ENCODE measurements at regions not wholly inside any gene's neighbourhood (a gene's known extent, or its start where the extent isn't known, plus 50 kb on each side); places are given as distances from the start of the nearest gene placed in this dataset.

DNA sequence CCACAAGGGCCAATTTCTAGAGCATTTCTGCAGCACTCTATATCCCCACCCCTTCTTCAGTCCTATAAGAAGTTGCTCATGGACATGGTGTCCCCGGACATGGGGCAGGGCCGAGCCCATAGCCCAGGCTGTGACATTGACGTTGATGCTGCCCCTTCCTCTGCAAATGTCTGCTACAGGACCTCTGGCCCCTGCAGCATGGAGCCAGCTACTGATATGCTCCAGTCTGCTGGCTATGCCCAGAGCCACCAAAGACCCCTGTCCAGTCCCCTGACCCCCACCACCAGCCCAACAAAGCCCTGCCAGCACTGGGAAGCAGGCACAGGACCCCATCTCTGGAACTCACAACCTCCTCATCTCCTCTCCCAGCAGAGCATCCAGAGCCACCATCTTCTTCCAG lies 120.1 kb upstream of the SMAD3 start:
- 5% methylated on average over 3 of the region's 3 CpGs for WGBS (ENCODE audit: insufficient coverage, low coverage, missing lambda C conversion rate)
- Histone ChIP-seq H3K79me2 (ENCODE audit: control insufficient read depth, insufficient read depth, low read length) (no peaks in the 10 kb centered on the region), H4K20me1 (replicated peaks; ENCODE audit: control insufficient read depth, insufficient read depth, low read length) (no peaks in the 10 kb centered on the region), H2AFZ (ENCODE audit: low read depth, low read length) (no peak overlapping the region), H3K4me3 (no peak overlapping the region), H3K4me1 (replicated peaks in 1 of 2; ENCODE audit: control insufficient read depth in 2 of 2, insufficient read depth in 2 of 2, low read length in 2 of 2) (peaks cover 0 to 13% of the 10 kb centered on the region in 2 experiments; a peak in 2 of 5 replicates), H3K36me3 (ENCODE audit: control insufficient read depth, insufficient read depth, low read length) (no peaks in the 10 kb centered on the region), H3K9me3 (replicated peaks; ENCODE audit: control insufficient read depth, insufficient read depth, low read depth, low read length) (no peaks in the 10 kb centered on the region), H3K9me1 (ENCODE audit: control insufficient read depth, insufficient read depth, low read length) (no peaks in the 10 kb centered on the region), H3K9ac (ENCODE audit: insufficient read depth in 1 of 2, low read depth in 2 of 2, low read length in 2 of 2) (no peak overlapping the region), H3K4me2 (ENCODE audit: insufficient read depth, low read length) (no peak overlapping the region), H3K27me3 (ENCODE audit: control insufficient read depth in 2 of 2, insufficient read depth in 2 of 2, low read length in 2 of 2) (peaks cover 0 to 20% of the 10 kb centered on the region in 2 experiments; a peak in 3 of 5 replicates), H3K27ac (ENCODE audit: extremely low read depth, low read depth, low read length) (no peak overlapping the region)
- no TSS peak for BruUV-seq (replicated peaks)
- CTCF ChIA-PET (ENCODE audit: low intra/inter-chr PET ratio) = interaction anchor here (2.9 kb wide), 1 partner anchor 357 kb away, joined by 50 read pairs; no protein-coding TSS in a partner anchor
- POLR2A ChIA-PET = no interaction called here
- in situ Hi-C loops (cut with MboI) (loop anchor here (5.0 to 10.0 kb wide), 2 partner anchors 357 to 480 kb away; no protein-coding TSS in a partner anchor), intact Hi-C loops (cut with micrococcal nuclease) (loop anchor here (5.0 kb wide), 1 partner anchor 887 kb away; no protein-coding TSS in a partner anchor)
- no peak for TF ChIP-seq SNIP1 (IDR thresholded peaks at IDR 0.05; ENCODE audit: low read depth)
- no peak for TF ChIP-seq ZKSCAN1 (IDR thresholded peaks at IDR 0.05; ENCODE audit: low read depth, low read length)
- no peak for TF ChIP-seq PHF8 (IDR thresholded peaks at IDR 0.05; ENCODE audit: borderline replicate concordance, low read length)
- TF ChIP-seq XRCC3 (IDR thresholded peaks at IDR 0.05) = no peak
- no peak for TF ChIP-seq SIX5 (IDR thresholded peaks at IDR 0.05; ENCODE audit: borderline replicate concordance in 1 of 2, insufficient read depth in 1 of 2, low read depth in 1 of 2, low read length in 2 of 2)
- TF ChIP-seq, protein P1, sequence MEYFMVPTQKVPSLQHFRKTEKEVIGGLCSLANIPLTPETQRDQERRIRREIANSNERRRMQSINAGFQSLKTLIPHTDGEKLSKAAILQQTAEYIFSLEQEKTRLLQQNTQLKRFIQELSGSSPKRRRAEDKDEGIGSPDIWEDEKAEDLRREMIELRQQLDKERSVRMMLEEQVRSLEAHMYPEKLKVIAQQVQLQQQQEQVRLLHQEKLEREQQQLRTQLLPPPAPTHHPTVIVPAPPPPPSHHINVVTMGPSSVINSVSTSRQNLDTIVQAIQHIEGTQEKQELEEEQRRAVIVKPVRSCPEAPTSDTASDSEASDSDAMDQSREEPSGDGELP (CRISPR knock-in tag; IDR thresholded peaks at IDR 0.05; ENCODE audit: borderline replicate concordance) = no peak
- no peak for TF ChIP-seq NCOA4 (IDR thresholded peaks at IDR 0.05; ENCODE audit: partially characterized antibody)
- no peak for TF ChIP-seq ZNF224 (CRISPR knock-in tag; IDR thresholded peaks at IDR 0.05)
- no peak for TF ChIP-seq L3MBTL2 (IDR thresholded peaks at IDR 0.05)
- TF ChIP-seq ZBTB8A (IDR thresholded peaks at IDR 0.05; ENCODE audit: partially characterized antibody) = no peak
- no peak for TF ChIP-seq MCM5 (IDR thresholded peaks at IDR 0.05; ENCODE audit: low read depth)
- no peak for TF ChIP-seq CHCHD3 (CRISPR knock-in tag; IDR thresholded peaks at IDR 0.05)
- TF ChIP-seq, protein P2, sequence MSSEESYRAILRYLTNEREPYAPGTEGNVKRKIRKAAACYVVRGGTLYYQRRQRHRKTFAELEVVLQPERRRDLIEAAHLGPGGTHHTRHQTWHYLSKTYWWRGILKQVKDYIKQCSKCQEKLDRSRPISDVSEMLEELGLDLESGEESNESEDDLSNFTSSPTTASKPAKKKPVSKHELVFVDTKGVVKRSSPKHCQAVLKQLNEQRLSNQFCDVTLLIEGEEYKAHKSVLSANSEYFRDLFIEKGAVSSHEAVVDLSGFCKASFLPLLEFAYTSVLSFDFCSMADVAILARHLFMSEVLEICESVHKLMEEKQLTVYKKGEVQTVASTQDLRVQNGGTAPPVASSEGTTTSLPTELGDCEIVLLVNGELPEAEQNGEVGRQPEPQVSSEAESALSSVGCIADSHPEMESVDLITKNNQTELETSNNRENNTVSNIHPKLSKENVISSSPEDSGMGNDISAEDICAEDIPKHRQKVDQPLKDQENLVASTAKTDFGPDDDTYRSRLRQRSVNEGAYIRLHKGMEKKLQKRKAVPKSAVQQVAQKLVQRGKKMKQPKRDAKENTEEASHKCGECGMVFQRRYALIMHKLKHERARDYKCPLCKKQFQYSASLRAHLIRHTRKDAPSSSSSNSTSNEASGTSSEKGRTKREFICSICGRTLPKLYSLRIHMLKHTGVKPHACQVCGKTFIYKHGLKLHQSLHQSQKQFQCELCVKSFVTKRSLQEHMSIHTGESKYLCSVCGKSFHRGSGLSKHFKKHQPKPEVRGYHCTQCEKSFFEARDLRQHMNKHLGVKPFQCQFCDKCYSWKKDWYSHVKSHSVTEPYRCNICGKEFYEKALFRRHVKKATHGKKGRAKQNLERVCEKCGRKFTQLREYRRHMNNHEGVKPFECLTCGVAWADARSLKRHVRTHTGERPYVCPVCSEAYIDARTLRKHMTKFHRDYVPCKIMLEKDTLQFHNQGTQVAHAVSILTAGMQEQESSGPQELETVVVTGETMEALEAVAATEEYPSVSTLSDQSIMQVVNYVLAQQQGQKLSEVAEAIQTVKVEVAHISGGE (CRISPR knock-in tag; IDR thresholded peaks at IDR 0.05) = no peak
- TF ChIP-seq ZNF586 (CRISPR knock-in tag; conservative IDR thresholded peaks at IDR 0.05) = no peak
- TF ChIP-seq, protein P3, sequence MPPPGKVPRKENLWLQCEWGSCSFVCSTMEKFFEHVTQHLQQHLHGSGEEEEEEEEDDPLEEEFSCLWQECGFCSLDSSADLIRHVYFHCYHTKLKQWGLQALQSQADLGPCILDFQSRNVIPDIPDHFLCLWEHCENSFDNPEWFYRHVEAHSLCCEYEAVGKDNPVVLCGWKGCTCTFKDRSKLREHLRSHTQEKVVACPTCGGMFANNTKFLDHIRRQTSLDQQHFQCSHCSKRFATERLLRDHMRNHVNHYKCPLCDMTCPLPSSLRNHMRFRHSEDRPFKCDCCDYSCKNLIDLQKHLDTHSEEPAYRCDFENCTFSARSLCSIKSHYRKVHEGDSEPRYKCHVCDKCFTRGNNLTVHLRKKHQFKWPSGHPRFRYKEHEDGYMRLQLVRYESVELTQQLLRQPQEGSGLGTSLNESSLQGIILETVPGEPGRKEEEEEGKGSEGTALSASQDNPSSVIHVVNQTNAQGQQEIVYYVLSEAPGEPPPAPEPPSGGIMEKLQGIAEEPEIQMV (tag; conservative IDR thresholded peaks at IDR 0.05; ENCODE audit: low read depth) = no peak
- TF ChIP-seq GABPB1 (CRISPR knock-in tag; IDR thresholded peaks at IDR 0.05) = no peak
- TF ChIP-seq POLR2G (IDR thresholded peaks at IDR 0.05; ENCODE audit: low read depth, low read length) = no peak
- TF ChIP-seq KLF16 (IDR thresholded peaks at IDR 0.05) = no peak
- DNase-seq (ENCODE audit: extremely low read depth in 1 of 4, low spot score in 3 of 4) = no peak
- ATAC-seq = no peak
- no peak for FAIRE-seq
